ENCODE measurements at regions not wholly inside any gene's neighbourhood (a gene's known extent, or its start where the extent isn't known, plus 50 kb on each side); places are given as distances from the start of the nearest gene placed in this dataset.

GRCh38 chr20:39830903-39831302, 858.1 kb downstream of the MAFB start:
- no peak for DNase-seq
- no peaks in the 10 kb centered on the region for H3K27me3 ChIP-seq (ENCODE audit: control insufficient read depth, insufficient read depth, low read length)
- no peak for FAIRE-seq
- intact Hi-C loops (cut with DNase I), result no loop called here
- no peak overlapping the region for H3K4me3 ChIP-seq (ENCODE audit: low read length in 3 of 3)
- H3K36me3 ChIP-seq (ENCODE audit: control insufficient read depth in 2 of 3, insufficient read depth in 3 of 3, low read length in 3 of 3), result no peaks in the 10 kb centered on the region
- H3K4me1 ChIP-seq (ENCODE audit: control insufficient read depth in 2 of 3, insufficient read depth in 2 of 3, low read depth in 1 of 3, low read length in 3 of 3), result peaks cover 0 to 5% (median 0%) of the 10 kb centered on the region in 3 donors
- H3K9me3 ChIP-seq (ENCODE audit: control insufficient read depth in 2 of 3, insufficient read depth in 1 of 3, low read length in 3 of 3), result no peaks in the 10 kb centered on the region
- H3K9ac ChIP-seq (ENCODE audit: low read length in 3 of 3), result no peak overlapping the region
- TF ChIP-seq, protein P1, sequence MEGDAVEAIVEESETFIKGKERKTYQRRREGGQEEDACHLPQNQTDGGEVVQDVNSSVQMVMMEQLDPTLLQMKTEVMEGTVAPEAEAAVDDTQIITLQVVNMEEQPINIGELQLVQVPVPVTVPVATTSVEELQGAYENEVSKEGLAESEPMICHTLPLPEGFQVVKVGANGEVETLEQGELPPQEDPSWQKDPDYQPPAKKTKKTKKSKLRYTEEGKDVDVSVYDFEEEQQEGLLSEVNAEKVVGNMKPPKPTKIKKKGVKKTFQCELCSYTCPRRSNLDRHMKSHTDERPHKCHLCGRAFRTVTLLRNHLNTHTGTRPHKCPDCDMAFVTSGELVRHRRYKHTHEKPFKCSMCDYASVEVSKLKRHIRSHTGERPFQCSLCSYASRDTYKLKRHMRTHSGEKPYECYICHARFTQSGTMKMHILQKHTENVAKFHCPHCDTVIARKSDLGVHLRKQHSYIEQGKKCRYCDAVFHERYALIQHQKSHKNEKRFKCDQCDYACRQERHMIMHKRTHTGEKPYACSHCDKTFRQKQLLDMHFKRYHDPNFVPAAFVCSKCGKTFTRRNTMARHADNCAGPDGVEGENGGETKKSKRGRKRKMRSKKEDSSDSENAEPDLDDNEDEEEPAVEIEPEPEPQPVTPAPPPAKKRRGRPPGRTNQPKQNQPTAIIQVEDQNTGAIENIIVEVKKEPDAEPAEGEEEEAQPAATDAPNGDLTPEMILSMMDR (IDR thresholded peaks at IDR 0.05; ENCODE audit: borderline replicate concordance, extremely low read depth, insufficient read depth), result no peak
- no peak overlapping the region for H3K27ac ChIP-seq (ENCODE audit: low read depth in 2 of 2, low read length in 2 of 2)

GRCh38 chr20:39829661-39830060, 859.4 kb downstream of the MAFB start:
- H3K27ac ChIP-seq (ENCODE audit: low read depth in 2 of 2, low read length in 2 of 2), result no peak overlapping the region
- TF ChIP-seq, protein P1 (IDR thresholded peaks at IDR 0.05; ENCODE audit: borderline replicate concordance, extremely low read depth, insufficient read depth), result no peak
- no peak for FAIRE-seq

DNA sequence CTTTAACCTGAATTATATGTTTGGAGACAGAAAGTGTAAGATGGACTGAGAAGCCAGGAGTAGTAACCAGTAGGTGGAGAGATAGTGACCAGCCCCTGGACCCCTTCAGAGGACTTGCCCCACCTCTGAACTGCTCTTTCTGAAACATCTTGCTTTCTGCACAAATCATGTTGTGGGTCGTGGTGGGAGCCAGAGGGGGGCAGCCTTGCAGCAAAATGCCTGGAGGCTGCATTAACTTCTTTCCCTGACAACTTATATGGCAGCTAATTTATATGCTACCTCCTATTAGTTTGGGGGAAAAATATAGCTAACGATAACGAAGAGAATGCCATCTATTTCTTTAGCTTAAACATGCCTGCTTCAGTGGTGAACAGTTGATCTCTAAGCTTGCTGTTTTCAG, 859.8 kb downstream of the MAFB start:
- Histone ChIP-seq H3K9me3 (ENCODE audit: control insufficient read depth in 2 of 3, insufficient read depth in 1 of 3, low read length in 3 of 3) (no peaks in the 10 kb centered on the region), H3K4me1 (ENCODE audit: control insufficient read depth in 2 of 3, insufficient read depth in 2 of 3, low read depth in 1 of 3, low read length in 3 of 3) (peaks cover 0 to 5% (median 0%) of the 10 kb centered on the region in 3 donors), H3K27me3 (ENCODE audit: control insufficient read depth, insufficient read depth, low read length) (no peaks in the 10 kb centered on the region), H3K36me3 (ENCODE audit: control insufficient read depth in 2 of 3, insufficient read depth in 3 of 3, low read length in 3 of 3) (no peaks in the 10 kb centered on the region), H3K4me3 (ENCODE audit: low read length in 3 of 3) (no peak overlapping the region), H3K9ac (ENCODE audit: low read length in 3 of 3) (no peak overlapping the region), H3K27ac (ENCODE audit: low read depth in 2 of 2, low read length in 2 of 2) (no peak overlapping the region)
- intact Hi-C loops (cut with DNase I), result no loop called here
- TF ChIP-seq, protein P1 (IDR thresholded peaks at IDR 0.05; ENCODE audit: borderline replicate concordance, extremely low read depth, insufficient read depth), result peak; percentile 30
- FAIRE-seq (no peak), DNase-seq (peak in 4 of 5 donors; percentile 56 to 77 (median 66))

More at GRCh38 chr20:39829661-39830060, 859.4 kb downstream of the MAFB start:
- no peak overlapping the region for H3K4me3 ChIP-seq (ENCODE audit: low read length in 3 of 3)
- H3K9ac ChIP-seq (ENCODE audit: low read length in 3 of 3), result no peak overlapping the region
- intact Hi-C loops (cut with DNase I), result no loop called here
- no peaks in the 10 kb centered on the region for H3K9me3 ChIP-seq (ENCODE audit: control insufficient read depth in 2 of 3, insufficient read depth in 1 of 3, low read length in 3 of 3)
- no peaks in the 10 kb centered on the region for H3K27me3 ChIP-seq (ENCODE audit: control insufficient read depth, insufficient read depth, low read length)
- no peaks in the 10 kb centered on the region for H3K36me3 ChIP-seq (ENCODE audit: control insufficient read depth in 2 of 3, insufficient read depth in 3 of 3, low read length in 3 of 3)
- peaks cover 0 to 5% (median 0%) of the 10 kb centered on the region in 3 donors for H3K4me1 ChIP-seq (ENCODE audit: control insufficient read depth in 2 of 3, insufficient read depth in 2 of 3, low read depth in 1 of 3, low read length in 3 of 3)
- peak in 3 of 5 donors; percentile 23 to 69 (median 46) for DNase-seq

DNA sequence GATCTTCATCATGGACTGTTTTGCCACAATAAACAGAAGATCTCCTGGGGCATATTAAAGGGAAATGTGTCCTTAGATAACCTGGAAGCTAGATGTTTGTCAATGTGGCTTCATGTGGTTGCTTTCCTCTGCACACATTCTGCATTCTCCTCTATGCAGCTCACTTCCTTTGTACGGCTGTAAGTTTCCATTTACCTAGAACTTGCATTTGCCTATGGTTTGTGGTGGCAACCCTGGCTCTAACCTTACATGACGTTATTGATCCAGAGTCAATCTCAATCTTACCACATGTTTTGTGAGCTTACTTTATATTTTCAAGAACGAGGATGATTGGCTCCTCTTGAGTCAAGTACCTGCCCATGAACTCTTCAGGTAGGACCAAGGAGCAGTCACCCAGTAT, 863.1 kb downstream of the MAFB start:
- no peak overlapping the region for H3K9ac ChIP-seq (ENCODE audit: low read length in 3 of 3)
- H3K36me3 ChIP-seq (ENCODE audit: control insufficient read depth in 2 of 3, insufficient read depth in 3 of 3, low read length in 3 of 3), result no peaks in the 10 kb centered on the region
- H3K27me3 ChIP-seq (ENCODE audit: control insufficient read depth, insufficient read depth, low read length), result no peaks in the 10 kb centered on the region
- DNase-seq, result no peak
- H3K27ac ChIP-seq (ENCODE audit: low read depth in 2 of 2, low read length in 2 of 2), result no peak overlapping the region
- no peak for FAIRE-seq
- intact Hi-C loops (cut with DNase I), result no loop called here
- peaks cover 0 to 5% (median 0%) of the 10 kb centered on the region in 3 donors for H3K4me1 ChIP-seq (ENCODE audit: control insufficient read depth in 2 of 3, insufficient read depth in 2 of 3, low read depth in 1 of 3, low read length in 3 of 3)
- no peaks in the 10 kb centered on the region for H3K9me3 ChIP-seq (ENCODE audit: control insufficient read depth in 2 of 3, insufficient read depth in 1 of 3, low read length in 3 of 3)
- no peak overlapping the region for H3K4me3 ChIP-seq (ENCODE audit: low read length in 3 of 3)
- TF ChIP-seq, protein P1 (IDR thresholded peaks at IDR 0.05; ENCODE audit: borderline replicate concordance, extremely low read depth, insufficient read depth), result no peak

Data from kidney (tissue), 13 donors.